GM23338 (cell line): ENCODE measurements at regions not wholly inside any gene's neighbourhood (a gene's known extent, or its start where the extent isn't known, plus 50 kb on each side); places are given as distances from the start of the nearest gene placed in this dataset.

Experiments used
- ATAC-seq: fragments of 200-7000 bp; cut with Tn5 transposase; 3 replicates; pipeline ENCODE4 v1.9.1; 2020
- DNase-seq: peaks from one replicate; pipeline ENCODE4 v3.0.0-alpha.2; 2015; ENCODE audit warnings: low spot score
- H2AFZ ChIP-seq: fragments of 200-600 bp; sonication (generic); 2 replicates; pipeline ENCODE4 v1.8.0; 2016; ENCODE audit warnings: antibody characterized with exemption, mild to moderate bottlenecking, moderate library complexity
- H3F3A ChIP-seq: fragments of 200-600 bp; sonication (generic); replicated peaks from 2 replicates; pipeline ENCODE4 v1.8.0; 2017; ENCODE audit warnings: antibody characterized with exemption, mixed run types, low read depth
- H3K27ac ChIP-seq: fragments of 200-600 bp; sonication (generic); 2 replicates; pipeline ENCODE4 v1.6.1; 2016; ENCODE audit warnings: low read depth
- H3K27me3 ChIP-seq: fragments of 200-600 bp; sonication (generic); 2 replicates; pipeline ENCODE4 v1.8.0; 2016; ENCODE audit warnings: mild to moderate bottlenecking, mixed run types, moderate library complexity; ENCODE audit not compliant: insufficient read depth
- H3K36me3 ChIP-seq: fragments of 200-600 bp; sonication (generic); 2 replicates; pipeline ENCODE4 v1.8.0; 2016; ENCODE audit warnings: mild to moderate bottlenecking; ENCODE audit not compliant: insufficient read depth
- H3K4me1 ChIP-seq: fragments of 200-600 bp; sonication (generic); 2 replicates; pipeline ENCODE4 v1.8.0; 2016; ENCODE audit warnings: mild to moderate bottlenecking, moderate library complexity; ENCODE audit not compliant: insufficient read depth
- H3K4me2 ChIP-seq: fragments of 200-600 bp; sonication (generic); 2 replicates; pipeline ENCODE4 v1.7.1; 2017; ENCODE audit warnings: mixed run types
- H3K4me3 ChIP-seq: fragments of 200-600 bp; sonication (generic); 2 replicates; pipeline ENCODE4 v1.6.1; 2016; ENCODE audit warnings: mixed run types
- H3K79me2 ChIP-seq: fragments of 200-600 bp; sonication (generic); replicated peaks from 2 replicates; pipeline ENCODE4 v1.8.0; 2017; ENCODE audit warnings: mild to moderate bottlenecking; ENCODE audit not compliant: insufficient read depth
- H3K9me2 ChIP-seq: fragments of 200-600 bp; sonication (generic); 2 replicates; pipeline ENCODE4 v1.8.0; 2017; ENCODE audit not compliant: insufficient read depth
- H4K20me1 ChIP-seq: fragments of 200-600 bp; sonication (generic); replicated peaks from 2 replicates; pipeline ENCODE4 v1.8.0; 2017; ENCODE audit warnings: mild to moderate bottlenecking; ENCODE audit not compliant: insufficient read depth
- H3K27ac Mint-ChIP-seq: 2 replicates; pipeline ENCODE4 v1.8.0; 2020; ENCODE audit warnings: inconsistent platforms, mild to moderate bottlenecking, moderate library complexity, mixed read lengths
- H3K27me3 Mint-ChIP-seq: 3 replicates; pipeline ENCODE4 v1.8.0; 2022; ENCODE audit warnings: low read depth, mild to moderate bottlenecking, moderate library complexity, mixed read lengths, inconsistent platforms; ENCODE audit not compliant: insufficient read depth, poor library complexity
- H3K36me3 Mint-ChIP-seq: 3 replicates; pipeline ENCODE4 v1.8.0; 2021; ENCODE audit warnings: low read depth, mild to moderate bottlenecking, inconsistent platforms, moderate library complexity, mixed read lengths
- H3K4me1 Mint-ChIP-seq: 3 replicates; pipeline ENCODE4 v1.8.0; 2020; ENCODE audit warnings: mild to moderate bottlenecking, inconsistent platforms, mixed read lengths
- H3K4me3 Mint-ChIP-seq: 3 replicates; pipeline ENCODE4 v1.8.0; 2021; ENCODE audit warnings: moderate library complexity, mild to moderate bottlenecking, inconsistent platforms, mixed read lengths
- H3K9me3 Mint-ChIP-seq: 3 replicates; pipeline ENCODE4 v1.8.0; 2020; ENCODE audit warnings: moderate library complexity, mild to moderate bottlenecking, inconsistent platforms, mixed read lengths
- CREB1 ChIP-seq: fragments of 250-450 bp; sonication (Bioruptor Pico); IDR thresholded peaks from 2 replicates; pipeline ENCODE4 v1.5.0; 2020; ENCODE audit warnings: low read depth, mild to moderate bottlenecking, moderate library complexity
- EZH2 ChIP-seq: fragments of 200-600 bp; sonication (generic); IDR thresholded peaks from one replicate; pipeline ENCODE4 v1.8.0; 2017; ENCODE audit warnings: antibody characterized with exemption, mild to moderate bottlenecking, low read depth; ENCODE audit not compliant: unreplicated experiment
- EZH2phosphoT487 ChIP-seq: fragments of 200-600 bp; sonication (generic); IDR thresholded peaks from one replicate; pipeline ENCODE4 v1.8.1; 2018; ENCODE audit warnings: antibody characterized with exemption; ENCODE audit not compliant: unreplicated experiment
- JUNB ChIP-seq: IDR thresholded peaks from one replicate; pipeline ENCODE4 v1.6.1; 2016; ENCODE audit warnings: antibody characterized with exemption; ENCODE audit not compliant: unreplicated experiment
- NANOG ChIP-seq: IDR thresholded peaks from 2 replicates; pipeline ENCODE4 v1.6.1; 2016; ENCODE audit warnings: antibody characterized with exemption, borderline replicate concordance
- POLR2AphosphoS5 ChIP-seq: IDR thresholded peaks from 2 replicates; pipeline ENCODE4 v1.6.1; 2016; ENCODE audit warnings: antibody characterized with exemption, low read depth
- STAT1 ChIP-seq: IDR thresholded peaks from one replicate; pipeline ENCODE4 v1.6.1; 2016; ENCODE audit warnings: antibody characterized with exemption; ENCODE audit not compliant: unreplicated experiment
- ZNF114 ChIP-seq: fragments of 250-450 bp; sonication (Bioruptor Pico); IDR thresholded peaks from 2 replicates; pipeline ENCODE4 v1.5.0; 2020; ENCODE audit warnings: mild to moderate bottlenecking, moderate library complexity
- ZNF331 ChIP-seq: fragments of 250-450 bp; sonication (Bioruptor Pico); IDR thresholded peaks from 2 replicates; pipeline ENCODE4 v1.5.0; 2020; ENCODE audit warnings: low read depth, mild to moderate bottlenecking, moderate library complexity
- TF ChIP-seq, protein P1 (sequence below): fragments of 250-450 bp; sonication (Bioruptor Pico); IDR thresholded peaks from 2 replicates; pipeline ENCODE4 v1.5.0; 2020; ENCODE audit warnings: mild to moderate bottlenecking, moderate library complexity
- TF ChIP-seq, protein P2 (sequence below), 2 experiments: fragments of 200-600 bp in 1 of 2; sonication (generic) in 1 of 2; conservative IDR thresholded peaks; 2 replicates each; pipeline versions ENCODE4 v1.5.1 to v1.6.1; 2016 to 2017; ENCODE audit warnings: antibody characterized with exemption in 2 of 2, low read depth in 2 of 2, mild to moderate bottlenecking in 2 of 2, moderate library complexity in 1 of 2
- TF ChIP-seq, protein P3 (sequence below): IDR thresholded peaks from one replicate; pipeline ENCODE4 v1.6.1; 2018; ENCODE audit warnings: antibody characterized with exemption; ENCODE audit not compliant: unreplicated experiment
- TF ChIP-seq, protein P4 (sequence below): IDR thresholded peaks from 2 replicates; pipeline ENCODE4 v1.6.1; 2016; ENCODE audit warnings: antibody characterized with exemption

DNA sequence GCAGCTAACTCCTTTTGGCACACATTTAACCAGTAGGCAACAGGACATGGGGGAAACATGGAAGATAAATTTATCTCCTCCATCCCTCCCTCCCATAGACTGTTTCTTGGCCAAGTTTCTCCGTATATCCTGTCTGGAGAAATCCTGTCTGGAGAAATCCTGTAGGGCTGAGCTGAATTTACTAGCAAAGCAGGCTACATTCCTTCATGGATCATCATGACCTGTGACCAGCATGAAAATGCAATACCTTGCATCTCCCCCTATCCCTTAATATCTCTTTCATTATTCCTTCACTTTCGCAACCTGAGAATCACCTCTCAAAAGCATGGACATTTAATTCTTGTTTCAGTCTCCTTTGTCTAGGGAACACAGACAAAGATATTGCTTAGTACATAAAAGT lies 379.1 kb downstream of the PSAT1 start:
- Histone ChIP-seq H3F3A (no peaks in the 10 kb centered on the region), H2AFZ (no peak overlapping the region), H3K9me2 (no peaks in the 10 kb centered on the region), H4K20me1 (no peaks in the 10 kb centered on the region), H3K4me1 (peaks cover 11% of the 10 kb centered on the region; the same call in 1 of the 2 replicates), H3K27ac (no peak overlapping the region), H3K4me2 (no peak overlapping the region), H3K4me3 (no peak overlapping the region), H3K36me3 (no peaks in the 10 kb centered on the region), H3K79me2 (no peaks in the 10 kb centered on the region), H3K27me3 (no peaks in the 10 kb centered on the region)
- Mint-ChIP-seq H3K36me3 (no peaks in the 10 kb centered on the region), H3K4me3 (no peak overlapping the region), H3K4me1 (peaks cover 18% of the 10 kb centered on the region), H3K27ac (no peak overlapping the region), H3K9me3 (no peaks in the 10 kb centered on the region), H3K27me3 (no peaks in the 10 kb centered on the region)
- TF ChIP-seq, protein P1, sequence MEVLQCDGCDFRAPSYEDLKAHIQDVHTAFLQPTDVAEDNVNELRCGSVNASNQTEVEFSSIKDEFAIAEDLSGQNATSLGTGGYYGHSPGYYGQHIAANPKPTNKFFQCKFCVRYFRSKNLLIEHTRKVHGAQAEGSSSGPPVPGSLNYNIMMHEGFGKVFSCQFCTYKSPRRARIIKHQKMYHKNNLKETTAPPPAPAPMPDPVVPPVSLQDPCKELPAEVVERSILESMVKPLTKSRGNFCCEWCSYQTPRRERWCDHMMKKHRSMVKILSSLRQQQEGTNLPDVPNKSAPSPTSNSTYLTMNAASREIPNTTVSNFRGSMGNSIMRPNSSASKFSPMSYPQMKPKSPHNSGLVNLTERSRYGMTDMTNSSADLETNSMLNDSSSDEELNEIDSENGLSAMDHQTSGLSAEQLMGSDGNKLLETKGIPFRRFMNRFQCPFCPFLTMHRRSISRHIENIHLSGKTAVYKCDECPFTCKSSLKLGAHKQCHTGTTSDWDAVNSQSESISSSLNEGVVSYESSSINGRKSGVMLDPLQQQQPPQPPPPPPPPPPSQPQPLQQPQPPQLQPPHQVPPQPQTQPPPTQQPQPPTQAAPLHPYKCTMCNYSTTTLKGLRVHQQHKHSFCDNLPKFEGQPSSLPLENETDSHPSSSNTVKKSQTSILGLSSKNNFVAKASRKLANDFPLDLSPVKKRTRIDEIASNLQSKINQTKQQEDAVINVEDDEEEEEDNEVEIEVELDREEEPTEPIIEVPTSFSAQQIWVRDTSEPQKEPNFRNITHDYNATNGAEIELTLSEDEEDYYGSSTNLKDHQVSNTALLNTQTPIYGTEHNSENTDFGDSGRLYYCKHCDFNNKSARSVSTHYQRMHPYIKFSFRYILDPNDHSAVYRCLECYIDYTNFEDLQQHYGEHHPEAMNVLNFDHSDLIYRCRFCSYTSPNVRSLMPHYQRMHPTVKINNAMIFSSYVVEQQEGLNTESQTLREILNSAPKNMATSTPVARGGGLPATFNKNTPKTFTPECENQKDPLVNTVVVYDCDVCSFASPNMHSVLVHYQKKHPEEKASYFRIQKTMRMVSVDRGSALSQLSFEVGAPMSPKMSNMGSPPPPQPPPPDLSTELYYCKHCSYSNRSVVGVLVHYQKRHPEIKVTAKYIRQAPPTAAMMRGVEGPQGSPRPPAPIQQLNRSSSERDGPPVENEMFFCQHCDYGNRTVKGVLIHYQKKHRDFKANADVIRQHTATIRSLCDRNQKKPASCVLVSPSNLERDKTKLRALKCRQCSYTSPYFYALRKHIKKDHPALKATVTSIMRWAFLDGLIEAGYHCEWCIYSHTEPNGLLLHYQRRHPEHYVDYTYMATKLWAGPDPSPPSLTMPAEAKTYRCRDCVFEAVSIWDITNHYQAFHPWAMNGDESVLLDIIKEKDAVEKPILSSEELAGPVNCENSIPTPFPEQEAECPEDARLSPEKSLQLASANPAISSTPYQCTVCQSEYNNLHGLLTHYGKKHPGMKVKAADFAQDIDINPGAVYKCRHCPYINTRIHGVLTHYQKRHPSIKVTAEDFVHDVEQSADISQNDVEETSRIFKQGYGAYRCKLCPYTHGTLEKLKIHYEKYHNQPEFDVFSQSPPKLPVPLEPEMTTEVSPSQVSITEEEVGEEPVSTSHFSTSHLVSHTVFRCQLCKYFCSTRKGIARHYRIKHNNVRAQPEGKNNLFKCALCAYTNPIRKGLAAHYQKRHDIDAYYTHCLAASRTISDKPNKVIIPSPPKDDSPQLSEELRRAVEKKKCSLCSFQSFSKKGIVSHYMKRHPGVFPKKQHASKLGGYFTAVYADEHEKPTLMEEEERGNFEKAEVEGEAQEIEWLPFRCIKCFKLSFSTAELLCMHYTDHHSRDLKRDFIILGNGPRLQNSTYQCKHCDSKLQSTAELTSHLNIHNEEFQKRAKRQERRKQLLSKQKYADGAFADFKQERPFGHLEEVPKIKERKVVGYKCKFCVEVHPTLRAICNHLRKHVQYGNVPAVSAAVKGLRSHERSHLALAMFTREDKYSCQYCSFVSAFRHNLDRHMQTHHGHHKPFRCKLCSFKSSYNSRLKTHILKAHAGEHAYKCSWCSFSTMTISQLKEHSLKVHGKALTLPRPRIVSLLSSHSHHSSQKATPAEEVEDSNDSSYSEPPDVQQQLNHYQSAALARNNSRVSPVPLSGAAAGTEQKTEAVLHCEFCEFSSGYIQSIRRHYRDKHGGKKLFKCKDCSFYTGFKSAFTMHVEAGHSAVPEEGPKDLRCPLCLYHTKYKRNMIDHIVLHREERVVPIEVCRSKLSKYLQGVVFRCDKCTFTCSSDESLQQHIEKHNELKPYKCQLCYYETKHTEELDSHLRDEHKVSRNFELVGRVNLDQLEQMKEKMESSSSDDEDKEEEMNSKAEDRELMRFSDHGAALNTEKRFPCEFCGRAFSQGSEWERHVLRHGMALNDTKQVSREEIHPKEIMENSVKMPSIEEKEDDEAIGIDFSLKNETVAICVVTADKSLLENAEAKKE, result no peak
- TF ChIP-seq CREB1 (no peak), ZNF114 (CRISPR knock-in tag) (no peak), NANOG (no peak), EZH2 (no peak), POLR2AphosphoS5 (no peak), JUNB (no peak), ZNF331 (no peak), STAT1 (no peak), EZH2phosphoT487 (no peak)
- TF ChIP-seq, protein P2, sequence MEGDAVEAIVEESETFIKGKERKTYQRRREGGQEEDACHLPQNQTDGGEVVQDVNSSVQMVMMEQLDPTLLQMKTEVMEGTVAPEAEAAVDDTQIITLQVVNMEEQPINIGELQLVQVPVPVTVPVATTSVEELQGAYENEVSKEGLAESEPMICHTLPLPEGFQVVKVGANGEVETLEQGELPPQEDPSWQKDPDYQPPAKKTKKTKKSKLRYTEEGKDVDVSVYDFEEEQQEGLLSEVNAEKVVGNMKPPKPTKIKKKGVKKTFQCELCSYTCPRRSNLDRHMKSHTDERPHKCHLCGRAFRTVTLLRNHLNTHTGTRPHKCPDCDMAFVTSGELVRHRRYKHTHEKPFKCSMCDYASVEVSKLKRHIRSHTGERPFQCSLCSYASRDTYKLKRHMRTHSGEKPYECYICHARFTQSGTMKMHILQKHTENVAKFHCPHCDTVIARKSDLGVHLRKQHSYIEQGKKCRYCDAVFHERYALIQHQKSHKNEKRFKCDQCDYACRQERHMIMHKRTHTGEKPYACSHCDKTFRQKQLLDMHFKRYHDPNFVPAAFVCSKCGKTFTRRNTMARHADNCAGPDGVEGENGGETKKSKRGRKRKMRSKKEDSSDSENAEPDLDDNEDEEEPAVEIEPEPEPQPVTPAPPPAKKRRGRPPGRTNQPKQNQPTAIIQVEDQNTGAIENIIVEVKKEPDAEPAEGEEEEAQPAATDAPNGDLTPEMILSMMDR (conservative IDR thresholded peaks at IDR 0.05; ENCODE audit: low read depth in 2 of 2), result no peak
- TF ChIP-seq, protein P3, sequence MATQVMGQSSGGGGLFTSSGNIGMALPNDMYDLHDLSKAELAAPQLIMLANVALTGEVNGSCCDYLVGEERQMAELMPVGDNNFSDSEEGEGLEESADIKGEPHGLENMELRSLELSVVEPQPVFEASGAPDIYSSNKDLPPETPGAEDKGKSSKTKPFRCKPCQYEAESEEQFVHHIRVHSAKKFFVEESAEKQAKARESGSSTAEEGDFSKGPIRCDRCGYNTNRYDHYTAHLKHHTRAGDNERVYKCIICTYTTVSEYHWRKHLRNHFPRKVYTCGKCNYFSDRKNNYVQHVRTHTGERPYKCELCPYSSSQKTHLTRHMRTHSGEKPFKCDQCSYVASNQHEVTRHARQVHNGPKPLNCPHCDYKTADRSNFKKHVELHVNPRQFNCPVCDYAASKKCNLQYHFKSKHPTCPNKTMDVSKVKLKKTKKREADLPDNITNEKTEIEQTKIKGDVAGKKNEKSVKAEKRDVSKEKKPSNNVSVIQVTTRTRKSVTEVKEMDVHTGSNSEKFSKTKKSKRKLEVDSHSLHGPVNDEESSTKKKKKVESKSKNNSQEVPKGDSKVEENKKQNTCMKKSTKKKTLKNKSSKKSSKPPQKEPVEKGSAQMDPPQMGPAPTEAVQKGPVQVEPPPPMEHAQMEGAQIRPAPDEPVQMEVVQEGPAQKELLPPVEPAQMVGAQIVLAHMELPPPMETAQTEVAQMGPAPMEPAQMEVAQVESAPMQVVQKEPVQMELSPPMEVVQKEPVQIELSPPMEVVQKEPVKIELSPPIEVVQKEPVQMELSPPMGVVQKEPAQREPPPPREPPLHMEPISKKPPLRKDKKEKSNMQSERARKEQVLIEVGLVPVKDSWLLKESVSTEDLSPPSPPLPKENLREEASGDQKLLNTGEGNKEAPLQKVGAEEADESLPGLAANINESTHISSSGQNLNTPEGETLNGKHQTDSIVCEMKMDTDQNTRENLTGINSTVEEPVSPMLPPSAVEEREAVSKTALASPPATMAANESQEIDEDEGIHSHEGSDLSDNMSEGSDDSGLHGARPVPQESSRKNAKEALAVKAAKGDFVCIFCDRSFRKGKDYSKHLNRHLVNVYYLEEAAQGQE, result no peak
- TF ChIP-seq, protein P4, sequence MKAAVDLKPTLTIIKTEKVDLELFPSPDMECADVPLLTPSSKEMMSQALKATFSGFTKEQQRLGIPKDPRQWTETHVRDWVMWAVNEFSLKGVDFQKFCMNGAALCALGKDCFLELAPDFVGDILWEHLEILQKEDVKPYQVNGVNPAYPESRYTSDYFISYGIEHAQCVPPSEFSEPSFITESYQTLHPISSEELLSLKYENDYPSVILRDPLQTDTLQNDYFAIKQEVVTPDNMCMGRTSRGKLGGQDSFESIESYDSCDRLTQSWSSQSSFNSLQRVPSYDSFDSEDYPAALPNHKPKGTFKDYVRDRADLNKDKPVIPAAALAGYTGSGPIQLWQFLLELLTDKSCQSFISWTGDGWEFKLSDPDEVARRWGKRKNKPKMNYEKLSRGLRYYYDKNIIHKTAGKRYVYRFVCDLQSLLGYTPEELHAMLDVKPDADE, result no peak
- DNase-seq (no peak), ATAC-seq (no peak)
